ENCODE measurements at regions not wholly inside any gene's neighbourhood (a gene's known extent, or its start where the extent isn't known, plus 50 kb on each side); places are given as distances from the start of the nearest gene placed in this dataset.

DNA sequence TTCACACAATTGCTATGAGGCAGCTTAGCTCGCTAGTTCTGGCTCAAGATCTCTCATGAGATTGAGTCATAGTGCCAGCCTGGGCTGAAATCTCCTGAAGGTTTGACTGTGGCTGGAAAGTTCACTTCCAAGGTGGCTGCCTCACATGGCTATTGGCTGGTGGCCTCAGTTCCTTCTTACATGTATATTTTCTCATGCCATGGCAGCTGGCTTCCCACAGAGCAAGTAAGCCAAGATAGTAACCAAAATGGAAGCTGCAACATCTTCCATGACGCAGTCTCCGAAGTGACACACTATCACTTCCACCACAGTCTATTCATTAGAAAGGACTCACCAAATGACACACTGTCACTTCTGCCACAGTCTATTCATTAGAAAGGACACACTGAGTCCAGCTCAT lies 160.4 kb upstream of the PRDM1 start:
- in situ Hi-C loops (cut with MboI; ENCODE audit: low sequenced_read_pairs, unreplicated experiment) = no loop called here
- no peak for DNase-seq (ENCODE audit: low spot score)
- TF ChIP-seq, protein P1, sequence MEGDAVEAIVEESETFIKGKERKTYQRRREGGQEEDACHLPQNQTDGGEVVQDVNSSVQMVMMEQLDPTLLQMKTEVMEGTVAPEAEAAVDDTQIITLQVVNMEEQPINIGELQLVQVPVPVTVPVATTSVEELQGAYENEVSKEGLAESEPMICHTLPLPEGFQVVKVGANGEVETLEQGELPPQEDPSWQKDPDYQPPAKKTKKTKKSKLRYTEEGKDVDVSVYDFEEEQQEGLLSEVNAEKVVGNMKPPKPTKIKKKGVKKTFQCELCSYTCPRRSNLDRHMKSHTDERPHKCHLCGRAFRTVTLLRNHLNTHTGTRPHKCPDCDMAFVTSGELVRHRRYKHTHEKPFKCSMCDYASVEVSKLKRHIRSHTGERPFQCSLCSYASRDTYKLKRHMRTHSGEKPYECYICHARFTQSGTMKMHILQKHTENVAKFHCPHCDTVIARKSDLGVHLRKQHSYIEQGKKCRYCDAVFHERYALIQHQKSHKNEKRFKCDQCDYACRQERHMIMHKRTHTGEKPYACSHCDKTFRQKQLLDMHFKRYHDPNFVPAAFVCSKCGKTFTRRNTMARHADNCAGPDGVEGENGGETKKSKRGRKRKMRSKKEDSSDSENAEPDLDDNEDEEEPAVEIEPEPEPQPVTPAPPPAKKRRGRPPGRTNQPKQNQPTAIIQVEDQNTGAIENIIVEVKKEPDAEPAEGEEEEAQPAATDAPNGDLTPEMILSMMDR (IDR thresholded peaks at IDR 0.05; ENCODE audit: borderline replicate concordance, control extremely low read depth, extremely low read depth, insufficient read depth, missing control alignments) = no peak

DNA sequence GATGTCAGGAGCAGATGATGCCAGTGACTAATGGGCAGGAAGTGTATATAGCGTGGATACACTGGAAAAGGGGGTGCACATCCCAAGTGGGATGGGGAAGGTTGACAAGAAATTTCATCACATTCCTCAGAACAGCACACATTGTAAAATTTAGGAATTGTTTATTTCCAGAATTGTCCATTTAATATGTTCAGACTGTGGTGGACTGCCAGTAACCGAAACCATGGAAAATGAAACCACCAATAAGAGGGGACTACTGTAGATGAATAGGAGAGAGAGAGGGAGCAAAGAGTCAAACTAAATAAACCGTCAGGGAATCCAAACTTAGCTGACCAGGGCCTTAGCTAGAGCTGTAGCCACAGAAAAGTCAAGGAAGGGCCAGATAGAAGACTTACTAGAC lies 164.4 kb upstream of the PRDM1 start:
- in situ Hi-C loops (cut with MboI; ENCODE audit: low sequenced_read_pairs, unreplicated experiment) = no loop called here
- DNase-seq (ENCODE audit: low spot score) = no peak
- TF ChIP-seq, protein P1 (IDR thresholded peaks at IDR 0.05; ENCODE audit: borderline replicate concordance, control extremely low read depth, extremely low read depth, insufficient read depth, missing control alignments) = no peak

DNA sequence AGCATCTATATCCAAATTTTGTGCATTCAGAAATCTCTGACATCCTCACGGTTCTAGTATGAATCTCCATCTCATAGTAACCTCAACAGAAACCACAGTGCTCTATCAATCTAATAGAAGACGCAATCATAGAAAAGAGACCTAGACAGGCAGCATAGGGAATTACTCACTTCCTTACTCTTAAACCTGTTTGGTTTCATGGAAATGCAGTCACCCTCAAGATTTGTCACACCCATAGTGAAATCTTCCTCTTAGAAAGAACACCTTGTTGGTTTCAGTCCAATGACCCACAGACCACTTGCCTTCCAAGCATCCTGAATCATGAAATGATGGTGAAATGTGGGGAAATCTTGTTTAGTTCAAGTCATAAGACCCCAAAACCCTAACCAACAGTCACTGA lies 166.1 kb upstream of the PRDM1 start:
- no peak for DNase-seq (ENCODE audit: low spot score)
- TF ChIP-seq, protein P1 (IDR thresholded peaks at IDR 0.05; ENCODE audit: borderline replicate concordance, control extremely low read depth, extremely low read depth, insufficient read depth, missing control alignments) = no peak
- in situ Hi-C loops (cut with MboI; ENCODE audit: low sequenced_read_pairs, unreplicated experiment) = no loop called here

DNA sequence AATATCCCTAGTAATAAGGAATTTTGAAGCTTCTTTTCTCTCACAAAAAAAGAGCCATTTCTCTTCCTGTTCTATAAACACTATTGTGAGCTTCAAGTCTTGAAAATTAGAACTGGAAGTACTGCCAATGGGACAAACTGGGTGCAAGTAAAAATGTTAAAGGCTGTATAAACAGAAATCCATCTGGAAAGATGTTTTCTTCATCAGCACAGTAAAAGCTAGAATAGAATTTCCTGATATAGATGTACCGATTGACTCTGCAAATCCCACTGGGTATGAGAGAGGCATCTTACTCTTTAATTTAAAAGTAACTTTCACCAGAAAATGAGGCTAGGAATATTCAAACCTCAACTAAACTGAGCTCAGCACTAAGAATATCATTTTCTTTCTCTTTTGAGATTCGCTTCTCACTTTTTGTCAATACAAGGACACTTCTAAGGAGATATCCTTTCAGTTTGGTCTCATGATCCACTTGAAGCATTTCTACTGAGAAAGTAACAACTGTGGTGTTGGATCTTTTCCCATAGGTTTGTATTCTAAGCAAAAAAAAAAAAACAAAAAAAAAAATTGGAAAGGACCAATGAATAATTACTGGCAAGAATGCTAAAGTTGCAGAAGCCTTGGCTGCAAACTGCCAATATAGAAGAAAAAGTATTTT lies 169.0 kb upstream of the PRDM1 start:
- TF ChIP-seq, protein P1 (IDR thresholded peaks at IDR 0.05; ENCODE audit: borderline replicate concordance, control extremely low read depth, extremely low read depth, insufficient read depth, missing control alignments) = no peak
- DNase-seq (ENCODE audit: low spot score) = no peak
- in situ Hi-C loops (cut with MboI; ENCODE audit: low sequenced_read_pairs, unreplicated experiment) = no loop called here

DNA sequence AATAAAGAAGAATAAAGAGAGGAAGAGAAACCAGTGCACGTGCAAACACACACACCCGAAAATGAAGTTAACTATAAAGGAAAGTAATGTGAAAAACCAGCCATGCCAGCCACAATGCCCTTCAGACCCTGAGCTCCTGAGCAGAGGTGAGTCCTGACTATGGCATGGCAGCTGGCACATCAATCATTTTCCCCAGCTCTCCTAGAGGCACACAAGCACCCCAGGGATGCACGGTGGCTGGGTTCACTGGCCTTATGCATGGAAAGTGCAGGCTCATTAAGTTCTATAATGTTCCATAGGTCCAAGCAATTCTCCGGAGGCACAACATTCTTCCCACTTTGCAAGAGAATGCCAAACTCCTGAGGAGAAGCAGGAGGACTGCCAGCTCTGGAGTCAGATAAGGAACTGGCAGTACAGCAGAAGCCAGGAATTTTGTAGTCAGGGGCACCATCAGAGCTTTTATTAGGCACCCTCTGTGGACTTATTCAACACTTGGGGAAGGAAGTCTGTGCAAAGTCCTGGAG lies 175.0 kb upstream of the PRDM1 start:
- TF ChIP-seq, protein P1 (IDR thresholded peaks at IDR 0.05; ENCODE audit: borderline replicate concordance, control extremely low read depth, extremely low read depth, insufficient read depth, missing control alignments) = no peak
- in situ Hi-C loops (cut with MboI; ENCODE audit: low sequenced_read_pairs, unreplicated experiment) = no loop called here
- DNase-seq (ENCODE audit: low spot score) = no peak

DNA sequence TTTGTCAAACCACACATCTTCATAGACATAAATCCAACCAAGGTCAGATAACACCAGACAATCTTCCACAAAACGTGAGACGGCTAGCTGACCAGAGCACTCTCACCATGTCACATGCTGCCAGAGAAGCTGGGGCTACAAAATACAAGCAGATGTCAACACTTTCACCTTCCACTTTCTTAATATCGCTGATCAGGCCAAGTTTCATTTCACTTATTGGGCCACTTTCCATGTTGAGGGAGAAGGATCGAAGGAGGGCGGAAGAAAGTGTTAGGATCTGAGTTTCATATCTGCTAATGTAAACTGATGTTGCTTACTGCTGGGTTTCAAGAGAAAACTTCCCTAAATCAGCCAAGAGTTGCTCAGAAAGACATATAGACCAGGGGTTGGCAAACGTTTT lies 177.0 kb upstream of the PRDM1 start:
- in situ Hi-C loops (cut with MboI; ENCODE audit: low sequenced_read_pairs, unreplicated experiment) = no loop called here
- no peak for DNase-seq (ENCODE audit: low spot score)

More for the DNA sequence above, 177.0 kb upstream of the PRDM1 start:
- TF ChIP-seq, protein P1 (IDR thresholded peaks at IDR 0.05; ENCODE audit: borderline replicate concordance, control extremely low read depth, extremely low read depth, insufficient read depth, missing control alignments) = no peak
